Inferior parietal cortex (tissue), 1 donor: ENCODE measurements at regions not wholly inside any gene's neighbourhood (a gene's known extent, or its start where the extent isn't known, plus 50 kb on each side); places are given as distances from the start of the nearest gene placed in this dataset.

Experiments
- DNase-seq: peaks from one replicate; pipeline ENCODE4 v3.0.0-alpha.2; 2016; ENCODE audit errors: extremely low spot score

- DNase-seq = peak; percentile 49
These were observed 499.5 kb downstream of the AACS start for GRCh38 chr12:125564753-125565152.

DNA sequence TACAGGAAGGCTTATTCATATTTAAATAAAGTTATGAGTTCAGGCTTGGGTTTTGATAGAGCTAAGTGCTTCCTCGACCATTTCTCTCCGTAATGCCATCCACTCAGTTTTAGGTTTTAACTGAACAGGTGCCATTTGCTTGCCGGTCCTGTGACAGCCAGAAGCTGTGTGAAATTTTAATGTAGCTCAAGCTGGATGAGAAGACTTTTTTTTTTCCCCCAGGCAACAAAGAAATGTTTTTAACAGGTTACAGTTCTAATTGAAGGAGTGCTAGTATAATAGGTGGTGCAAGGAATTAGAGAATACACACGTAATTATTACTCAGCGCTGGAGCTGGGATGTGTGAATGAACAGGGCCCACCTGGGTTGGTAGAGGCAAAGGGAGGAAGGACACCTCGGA is 502.3 kb downstream of the AACS start:
- DNase-seq = no peak

DNA sequence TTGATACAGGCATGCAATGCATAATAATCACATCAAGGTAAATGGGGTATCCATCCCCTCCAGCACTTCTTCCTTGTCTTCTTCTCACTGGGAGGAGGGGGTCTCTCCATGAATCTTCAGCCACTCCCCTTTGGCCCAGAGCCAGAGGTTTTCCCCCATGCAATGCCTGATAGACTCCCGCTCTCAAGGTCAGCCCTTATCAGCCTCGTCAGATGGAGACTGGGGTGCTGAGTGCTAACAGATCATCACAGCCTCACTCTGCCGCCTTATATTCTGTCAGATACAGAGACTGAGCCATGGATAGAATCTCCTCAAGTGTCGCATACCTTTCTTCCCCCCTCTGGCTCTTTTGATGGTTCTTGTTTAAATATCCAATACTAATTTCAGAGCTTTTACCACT is 503.1 kb downstream of the AACS start:
- no peak for DNase-seq

DNA sequence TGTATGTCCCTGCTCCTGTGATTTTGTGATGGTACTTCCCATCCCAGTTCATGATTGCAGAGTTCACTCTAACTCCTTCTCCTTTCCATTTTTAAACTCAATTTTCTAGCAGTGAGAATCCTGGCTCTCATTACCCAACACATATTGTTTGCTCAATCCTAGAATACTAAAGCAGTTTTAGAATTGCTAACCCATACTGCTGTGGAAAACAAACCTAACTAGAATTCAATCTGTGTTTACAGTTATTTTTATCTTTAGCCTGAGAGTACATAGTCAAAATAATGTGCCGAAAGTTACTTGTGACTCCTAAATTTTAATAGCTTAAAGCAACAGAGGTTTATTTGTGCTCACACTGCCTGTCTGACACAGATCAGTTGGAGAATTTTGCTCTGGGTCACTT is 508.0 kb downstream of the AACS start:
- DNase-seq = peak; percentile 55

DNA sequence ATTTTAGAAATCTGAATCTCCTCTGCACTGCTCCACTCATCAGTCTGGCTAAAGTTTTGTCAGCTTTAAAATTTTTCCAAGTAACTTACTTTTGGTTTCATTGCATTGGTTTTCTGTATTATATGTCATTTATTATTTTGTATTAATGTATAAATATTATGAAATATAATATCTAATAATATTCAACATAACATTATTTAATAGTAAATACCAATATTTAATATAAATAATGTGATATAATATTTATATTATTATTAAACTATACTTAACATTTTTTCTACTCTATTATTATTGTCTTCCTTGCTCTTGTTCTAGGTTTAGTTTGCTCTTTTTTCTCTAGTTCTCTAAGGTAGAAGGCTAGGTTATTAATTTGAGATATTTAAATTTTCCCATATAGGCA is 512.1 kb downstream of the AACS start:
- DNase-seq = no peak

GRCh38 chr12:125579916-125580315 is 514.7 kb downstream of the AACS start:
- DNase-seq = no peak

DNA sequence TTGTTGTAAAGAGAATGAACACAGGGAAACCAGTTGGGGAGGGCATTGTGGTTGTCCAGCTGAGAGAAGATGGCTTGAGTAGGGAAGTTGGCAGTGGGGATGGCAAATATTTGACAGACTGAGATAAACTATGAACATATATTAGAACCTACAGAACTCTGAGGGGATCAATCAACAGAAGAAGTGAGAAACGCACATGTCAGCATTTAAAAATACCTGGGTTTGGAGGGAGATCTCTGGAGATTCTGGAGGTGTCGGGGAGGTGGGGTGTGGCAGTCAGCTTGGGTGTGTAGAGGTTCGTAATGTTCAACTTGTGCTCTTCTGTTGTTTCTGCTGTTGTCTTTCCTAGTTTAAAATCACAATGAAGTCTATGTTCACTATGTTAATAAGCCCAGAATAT is 517.8 kb downstream of the AACS start:
- no peak for DNase-seq

DNA sequence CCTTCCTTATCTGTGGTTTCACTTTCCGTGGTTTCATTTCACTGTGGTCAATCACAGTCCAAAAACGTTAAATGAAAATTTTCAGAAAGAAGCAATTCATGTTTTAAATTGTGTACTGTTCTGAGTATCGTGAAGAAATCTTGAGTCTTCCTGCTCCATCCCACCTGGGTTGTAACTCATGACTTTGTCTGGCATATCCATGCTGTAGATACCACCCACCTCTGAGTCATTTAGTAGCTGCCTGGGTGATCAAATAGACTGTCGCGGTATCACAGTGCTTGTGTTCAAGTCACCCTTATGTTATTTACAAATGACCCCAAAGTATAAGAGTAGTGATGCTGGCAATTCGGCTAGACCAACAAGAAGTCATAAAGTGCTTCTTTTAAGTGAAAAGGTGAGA is 521.2 kb downstream of the AACS start:
- no peak for DNase-seq

- no peak for DNase-seq
These were observed 528.0 kb downstream of the AACS start for GRCh38 chr12:125593269-125593668.

DNA sequence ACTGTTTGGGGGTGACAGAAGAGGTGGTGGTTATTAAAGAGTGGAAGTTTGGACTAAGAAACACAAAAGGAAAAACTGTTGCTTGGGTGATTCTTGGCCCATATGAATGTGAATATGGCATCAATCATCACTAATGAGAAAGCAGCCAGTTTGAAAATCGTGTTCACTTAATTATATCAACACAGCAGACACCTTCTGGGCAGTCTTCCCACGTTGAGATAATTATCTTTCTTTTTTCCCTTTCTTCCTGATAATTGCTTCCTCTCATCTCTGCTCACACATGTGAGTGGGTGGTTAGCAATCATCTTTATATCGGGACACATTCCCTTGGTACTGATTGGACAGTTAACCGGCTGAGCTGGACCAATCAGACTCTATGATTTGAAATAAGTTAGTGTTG is 539.7 kb downstream of the AACS start:
- DNase-seq = no peak

DNA sequence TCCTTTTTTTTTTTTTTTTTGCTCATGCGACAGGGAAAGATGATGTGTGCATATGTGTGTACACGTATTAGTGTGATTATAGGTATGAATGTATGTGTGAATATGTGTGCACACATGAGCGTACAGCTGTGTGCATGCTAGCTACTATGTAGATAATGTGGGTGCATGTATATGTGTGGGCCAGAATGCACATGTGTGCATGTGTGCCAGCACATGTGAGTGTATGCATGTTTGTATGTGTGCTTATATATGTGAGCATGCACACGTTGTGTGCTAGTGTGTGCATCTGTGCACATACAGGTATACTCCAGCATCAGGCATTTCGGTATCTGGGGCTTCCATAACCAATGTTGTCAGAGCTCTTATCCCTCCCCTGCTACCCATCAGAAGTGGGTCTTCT is 541.1 kb downstream of the AACS start:
- DNase-seq = no peak

- DNase-seq = no peak
These were observed 545.1 kb downstream of the AACS start for GRCh38 chr12:125610292-125610691.

DNA sequence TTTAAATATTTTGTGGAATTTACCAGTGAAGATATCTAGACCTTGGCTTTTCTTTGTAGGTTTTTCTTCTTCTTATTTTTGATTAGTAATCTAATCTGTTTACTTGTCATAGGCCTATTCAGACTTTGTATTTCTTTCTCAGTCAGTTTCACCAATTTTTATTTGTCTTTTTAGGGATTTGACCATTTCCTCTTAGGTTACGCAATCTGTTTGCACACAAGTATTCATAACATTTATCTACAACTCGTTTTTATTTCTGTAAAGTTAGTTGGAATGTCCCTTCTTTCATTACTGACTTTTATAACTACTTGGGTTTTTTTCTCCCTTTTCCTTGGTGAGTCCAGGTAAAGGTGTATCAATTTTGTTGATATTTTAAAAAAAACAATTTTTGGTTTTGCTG is 545.7 kb downstream of the AACS start:
- DNase-seq = no peak

DNA sequence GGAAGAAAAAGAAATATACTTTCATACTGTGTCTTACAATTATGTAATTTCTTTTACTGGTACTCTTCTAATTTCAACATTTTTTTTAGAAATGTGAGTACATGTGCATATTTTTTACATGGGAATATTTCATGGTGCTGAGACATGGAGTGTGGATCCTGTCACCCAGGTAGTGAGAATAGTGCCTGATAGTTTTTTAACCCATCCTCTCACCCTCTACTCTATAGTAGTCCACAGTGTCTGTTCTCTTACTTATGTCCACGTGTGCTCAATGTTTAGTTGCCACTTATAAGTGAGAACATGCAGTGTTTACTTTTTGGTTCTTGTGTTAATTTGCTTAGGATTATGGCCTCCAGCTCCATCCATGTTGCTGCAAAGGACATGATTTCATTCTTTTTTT is 548.8 kb downstream of the AACS start:
- no peak for DNase-seq

- no peak for DNase-seq
These were observed 554.5 kb downstream of the AACS start for GRCh38 chr12:125619723-125620122.

- no peak for DNase-seq
These were observed 568.5 kb downstream of the AACS start for GRCh38 chr12:125633686-125634085.

- no peak for DNase-seq
These were observed 569.6 kb downstream of the AACS start for GRCh38 chr12:125634813-125635212.

DNA sequence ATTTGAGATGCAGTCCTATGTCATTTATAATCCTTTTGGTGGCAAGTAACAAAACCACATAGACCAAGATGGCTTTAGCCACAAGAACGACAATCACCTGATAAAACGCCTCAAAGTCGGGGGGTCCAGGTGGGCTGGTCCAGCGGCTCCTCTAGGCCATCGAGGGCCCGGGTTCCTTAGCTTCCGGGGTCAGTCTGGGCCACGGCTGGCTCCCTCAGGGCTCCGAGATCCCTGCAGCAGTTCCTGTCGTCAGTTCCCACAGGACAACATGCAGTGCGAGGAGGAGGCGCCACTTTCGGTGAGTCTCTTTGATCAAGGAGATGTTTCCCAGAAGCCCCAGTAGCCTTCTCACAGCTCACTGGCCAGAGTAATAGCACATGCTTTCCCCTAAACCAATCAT is 574.6 kb downstream of the AACS start:
- no peak for DNase-seq

- no peak for DNase-seq
These were observed 577.8 kb downstream of the AACS start for GRCh38 chr12:125643055-125643454.

DNA sequence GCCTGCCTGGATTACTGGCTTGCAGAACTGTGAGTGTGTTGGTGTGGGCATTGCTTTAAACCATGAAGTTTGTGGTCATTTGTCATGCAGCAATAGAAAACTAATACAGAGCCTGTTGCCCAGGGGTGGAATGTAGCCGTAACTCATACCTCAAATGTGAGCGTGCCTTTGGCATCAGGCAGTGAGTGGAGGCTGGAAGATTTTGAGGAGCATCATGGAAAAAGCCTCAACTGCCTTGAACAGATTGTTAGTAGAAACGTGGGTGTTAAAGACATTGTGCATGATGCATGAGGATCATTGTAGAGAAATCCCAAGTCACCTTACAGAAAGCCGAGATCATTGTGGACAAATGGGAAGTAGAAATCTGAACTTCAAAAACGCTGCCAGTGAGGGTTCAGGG is 580.5 kb downstream of the AACS start:
- peak; percentile 44 for DNase-seq

- no peak for DNase-seq
These were observed 585.4 kb downstream of the AACS start for GRCh38 chr12:125650587-125650986.

DNA sequence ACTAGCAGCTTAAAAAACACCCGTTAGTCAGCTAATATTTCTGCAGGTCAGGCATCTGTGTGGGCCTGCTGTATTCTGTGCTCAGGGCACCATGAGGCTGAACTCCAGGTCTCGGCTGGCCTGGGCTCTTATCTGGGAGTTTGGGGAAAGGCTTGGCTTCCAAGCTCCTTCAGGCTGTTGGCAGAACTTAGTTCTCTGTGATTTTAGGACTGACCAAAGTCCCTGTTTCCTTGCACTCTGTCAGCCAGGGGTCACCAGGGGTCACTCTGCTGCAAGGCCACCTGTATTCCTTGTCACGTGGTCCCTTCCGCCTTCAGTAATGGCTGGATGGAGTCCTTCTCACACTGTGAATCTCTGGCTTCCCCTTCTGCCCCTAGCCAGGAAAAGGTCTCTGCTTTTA is 586.4 kb downstream of the AACS start:
- no peak for DNase-seq

DNA sequence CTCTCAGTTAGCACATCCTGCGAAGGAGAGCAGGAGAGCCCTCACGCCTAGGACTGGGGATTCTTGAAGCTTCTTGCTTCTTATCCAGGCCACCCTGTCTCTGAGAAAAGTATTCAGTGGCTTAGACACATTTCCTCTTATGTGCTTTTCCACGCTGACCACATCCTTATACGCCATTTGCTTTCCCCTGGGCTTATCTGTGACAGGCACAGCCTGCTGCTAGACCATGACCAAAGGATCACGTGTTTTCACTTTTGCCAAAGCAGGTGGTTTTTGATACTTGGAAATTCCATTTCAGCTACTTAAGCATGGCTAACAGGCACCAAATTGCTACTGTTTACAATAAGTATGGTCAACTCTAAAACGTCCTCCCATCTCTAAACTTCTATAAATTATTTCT is 587.4 kb downstream of the AACS start:
- DNase-seq = no peak

GRCh38 chr12:125657681-125658080 is 592.4 kb downstream of the AACS start:
- DNase-seq = no peak
